Mesendoderm (in vitro differentiated cells): ENCODE measurements at regions not wholly inside any gene's neighbourhood (a gene's known extent, or its start where the extent isn't known, plus 50 kb on each side); places are given as distances from the start of the nearest gene placed in this dataset.
A peak's percentile ranks its signal among the peaks of the same experiment; 100 is the strongest.

Source experiments
- DNase-seq: peaks from one replicate; pipeline ENCODE4 v3.0.0; 2013
- H2AK5ac ChIP-seq: 2 replicates; pipeline ENCODE4 v1.6.1; 2013; ENCODE audit warnings: low read length, inconsistent platforms
- H2BK120ac ChIP-seq: 2 replicates; pipeline ENCODE4 v1.6.1; 2013; ENCODE audit warnings: low read depth, mild to moderate bottlenecking, low read length, moderate library complexity, mixed read lengths
- H2BK15ac ChIP-seq: replicated peaks from 2 replicates; pipeline ENCODE4 v1.6.1; 2013; ENCODE audit warnings: low read depth, mild to moderate bottlenecking, moderate library complexity
- H2BK5ac ChIP-seq: 2 replicates; pipeline ENCODE4 v1.6.1; 2013; ENCODE audit warnings: low read length, inconsistent platforms
- H3K18ac ChIP-seq: 2 replicates; pipeline ENCODE4 v1.6.1; 2013; ENCODE audit warnings: mild to moderate bottlenecking, low read length, mixed read lengths
- H3K23ac ChIP-seq: one replicate; pipeline ENCODE4 v1.6.1; 2013; ENCODE audit warnings: low read length
- H3K27ac ChIP-seq: 2 replicates; pipeline ENCODE4 v1.5.1; 2013; ENCODE audit warnings: low read depth, mild to moderate bottlenecking, inconsistent platforms, low read length, moderate library complexity
- H3K27me3 ChIP-seq: 2 replicates; pipeline ENCODE4 v1.6.1; 2013; ENCODE audit warnings: low read length, control low read depth, mild to moderate bottlenecking, inconsistent platforms; ENCODE audit not compliant: insufficient read depth, poor library complexity
- H3K36me3 ChIP-seq: 2 replicates; pipeline ENCODE4 v1.6.1; 2013; ENCODE audit warnings: low read length, inconsistent platforms; ENCODE audit not compliant: control insufficient read depth, insufficient read depth
- H3K4ac ChIP-seq: one replicate; pipeline ENCODE4 v1.6.1; 2013; ENCODE audit warnings: low read depth, mild to moderate bottlenecking, low read length, moderate library complexity
- H3K4me1 ChIP-seq: 2 replicates; pipeline ENCODE4 v1.6.1; 2013; ENCODE audit warnings: low read depth, low read length, inconsistent platforms; ENCODE audit not compliant: control insufficient read depth
- H3K4me2 ChIP-seq: 2 replicates; pipeline ENCODE4 v1.6.1; 2013; ENCODE audit warnings: low read length
- H3K4me3 ChIP-seq: 2 replicates; pipeline ENCODE4 v1.5.1; 2013; ENCODE audit warnings: mild to moderate bottlenecking, low read length
- H3K56ac ChIP-seq: one replicate; pipeline ENCODE4 v1.6.1; 2013; ENCODE audit warnings: low read length
- H3K79me1 ChIP-seq: 2 replicates; pipeline ENCODE4 v1.6.1; 2013; ENCODE audit warnings: low read length, inconsistent platforms
- H3K79me2 ChIP-seq: 2 replicates; pipeline ENCODE4 v1.6.1; 2013; ENCODE audit warnings: mild to moderate bottlenecking, low read length; ENCODE audit not compliant: control insufficient read depth, insufficient read depth
- H3K9ac ChIP-seq: 2 replicates; pipeline ENCODE4 v1.6.1; 2013; ENCODE audit warnings: low read length, inconsistent platforms
- H4K5ac ChIP-seq: one replicate; pipeline ENCODE4 v1.6.1; 2013; ENCODE audit warnings: low read length
- H4K8ac ChIP-seq: one replicate; pipeline ENCODE4 v1.6.1; 2013; ENCODE audit warnings: low read depth, mild to moderate bottlenecking, control low read depth, low read length, moderate library complexity
- WGBS: extraction: QIAGEN DNeasy Blood & Tissue Kit; methylation state at CpG from one replicate; pipeline ENCODE4 v1.1.7; 2013; ENCODE audit warnings: low lambda C conversion rate, missing lambda C conversion rate; ENCODE audit not compliant: insufficient coverage; ENCODE audit errors: extremely low coverage; 5-methylcytosine and 5-hydroxymethylcytosine counted together

DNA sequence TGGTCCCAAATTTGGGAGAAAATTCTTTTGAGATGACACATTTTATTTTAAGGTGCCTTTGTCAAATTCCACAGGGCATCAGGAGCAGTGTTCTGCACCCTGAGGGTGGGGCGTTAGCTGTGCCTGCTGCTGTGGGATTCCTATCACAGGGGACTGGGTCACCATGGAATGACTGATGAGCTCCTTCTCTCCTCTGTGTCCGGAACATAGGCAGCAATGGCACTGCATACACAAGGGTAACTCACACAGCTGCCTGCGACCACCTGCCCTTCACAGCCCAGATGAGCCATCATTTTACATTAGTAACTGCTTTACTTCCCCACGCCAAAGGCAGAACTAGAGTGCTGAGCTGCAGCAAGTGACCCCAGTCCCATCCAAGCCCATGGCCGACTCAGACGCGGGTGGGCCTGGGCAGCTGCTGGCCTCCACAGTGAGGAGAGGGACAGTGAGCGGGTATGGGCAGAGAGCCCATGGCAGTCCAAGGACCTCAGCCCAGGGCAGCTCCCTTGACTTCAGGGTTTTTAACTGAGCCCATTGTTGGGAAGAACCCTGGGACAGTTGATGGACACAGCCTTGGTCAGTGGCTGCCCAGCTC lies 93.7 kb downstream of the GADD45G start:
- Histone ChIP-seq H3K27ac (no peak overlapping the region), H3K4me3 (no peak overlapping the region), H2AK5ac (peak overlapping the region; percentile 85), H3K36me3 (no peaks in the 10 kb centered on the region), H3K4ac (no peak overlapping the region), H2BK120ac (no peak overlapping the region), H2BK15ac (no peak overlapping the region), H2BK5ac (peak overlapping the region; percentile 27), H4K8ac (no peak overlapping the region), H4K5ac (no peak overlapping the region), H3K4me2 (no peak overlapping the region), H3K4me1 (peaks cover 14% of the 10 kb centered on the region), H3K18ac (peak overlapping the region; percentile 5), H3K23ac (no peak overlapping the region), H3K79me2 (no peaks in the 10 kb centered on the region), H3K9ac (no peak overlapping the region), H3K27me3 (no peaks in the 10 kb centered on the region), H3K79me1 (no peaks in the 10 kb centered on the region), H3K56ac (no peak overlapping the region)
- WGBS = no CpG with 5 or more reads among the region's 8 CpGs
- no peak for DNase-seq

DNA sequence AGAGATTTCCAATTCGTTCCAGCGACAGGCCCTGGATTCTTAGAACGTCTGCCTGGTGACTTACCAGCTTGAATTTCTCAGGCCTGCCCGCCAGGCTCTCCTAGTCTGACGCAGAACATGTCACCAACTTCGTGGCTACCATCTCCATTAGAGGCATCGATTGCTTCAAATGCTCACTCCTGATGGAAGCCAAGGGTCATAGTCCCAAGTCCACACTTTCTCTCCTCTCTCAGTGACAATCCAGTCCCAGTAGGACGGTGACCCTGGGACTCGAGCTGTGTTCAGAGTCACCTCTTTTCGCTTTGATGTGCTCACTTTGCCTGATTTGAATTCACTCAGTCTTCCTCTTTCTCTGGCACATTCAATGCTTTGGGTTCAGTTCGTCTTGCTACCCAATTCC lies 94.8 kb downstream of the GADD45G start:
- WGBS = no CpG with 5 or more reads among the region's 11 CpGs
- Histone ChIP-seq H3K4me1 (peaks cover 14% of the 10 kb centered on the region), H3K27me3 (no peaks in the 10 kb centered on the region), H4K8ac (no peak overlapping the region), H3K23ac (no peak overlapping the region), H2BK15ac (no peak overlapping the region), H3K27ac (no peak overlapping the region), H4K5ac (no peak overlapping the region), H3K56ac (peak overlapping the region; percentile 18), H3K9ac (no peak overlapping the region), H3K79me1 (no peaks in the 10 kb centered on the region), H3K4ac (no peak overlapping the region), H2BK5ac (peak overlapping the region; percentile 54), H2AK5ac (peak overlapping the region; percentile 92), H2BK120ac (no peak overlapping the region), H3K18ac (no peak overlapping the region), H3K36me3 (no peaks in the 10 kb centered on the region), H3K4me2 (no peak overlapping the region), H3K4me3 (no peak overlapping the region), H3K79me2 (no peaks in the 10 kb centered on the region)
- no peak for DNase-seq

DNA sequence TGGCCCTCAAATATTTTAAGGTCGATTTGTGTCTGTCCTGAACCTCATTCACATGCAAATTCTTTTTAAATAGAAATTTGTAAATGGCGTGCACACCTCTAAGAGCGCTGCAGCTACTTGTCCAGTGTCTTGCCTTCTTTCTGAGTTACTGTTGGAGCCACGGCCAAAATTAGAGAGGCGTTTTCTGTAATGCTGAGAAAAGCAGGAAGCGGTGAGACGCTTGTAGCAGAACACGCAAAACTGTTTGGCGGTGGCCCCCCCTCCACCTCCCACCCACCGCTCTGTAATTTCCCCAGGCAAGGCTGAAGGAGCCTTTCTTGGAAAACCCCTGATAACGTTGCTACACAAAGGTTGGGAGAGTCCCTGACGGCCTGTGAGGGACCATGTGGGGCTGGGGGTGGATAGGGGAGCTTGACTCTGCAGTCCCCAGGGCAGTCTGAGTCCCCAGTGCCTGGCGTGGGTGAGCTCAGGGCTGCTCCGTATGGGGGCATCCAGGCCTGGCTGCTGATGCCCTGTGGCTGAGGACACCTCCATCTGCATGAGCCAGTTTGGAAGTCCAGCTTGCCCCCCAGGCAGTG lies 96.5 kb downstream of the GADD45G start:
- H2BK5ac ChIP-seq = peak overlapping the region; percentile 85
- no peak overlapping the region for H3K4me2 ChIP-seq
- no peaks in the 10 kb centered on the region for H3K79me1 ChIP-seq
- H2AK5ac ChIP-seq = peak overlapping the region; percentile 88
- peak overlapping the region; percentile 77 for H3K56ac ChIP-seq
- H2BK15ac ChIP-seq = no peak overlapping the region
- DNase-seq = peak; percentile 49
- no peak overlapping the region for H3K4me3 ChIP-seq
- H2BK120ac ChIP-seq = no peak overlapping the region
- no peak overlapping the region for H4K8ac ChIP-seq
- peak overlapping the region; percentile 37 for H3K4ac ChIP-seq
- H3K36me3 ChIP-seq = no peaks in the 10 kb centered on the region
- no CpG with 5 or more reads among the region's 14 CpGs for WGBS
- H4K5ac ChIP-seq = no peak overlapping the region
- H3K9ac ChIP-seq = peak overlapping the region; percentile 20
- H3K27ac ChIP-seq = peak overlapping the region; percentile 43
- H3K79me2 ChIP-seq = no peaks in the 10 kb centered on the region
- peak overlapping the region; percentile 56 for H3K23ac ChIP-seq
- no peaks in the 10 kb centered on the region for H3K27me3 ChIP-seq
- peaks cover 16% of the 10 kb centered on the region for H3K4me1 ChIP-seq
- peak overlapping the region; percentile 2 for H3K18ac ChIP-seq

DNA sequence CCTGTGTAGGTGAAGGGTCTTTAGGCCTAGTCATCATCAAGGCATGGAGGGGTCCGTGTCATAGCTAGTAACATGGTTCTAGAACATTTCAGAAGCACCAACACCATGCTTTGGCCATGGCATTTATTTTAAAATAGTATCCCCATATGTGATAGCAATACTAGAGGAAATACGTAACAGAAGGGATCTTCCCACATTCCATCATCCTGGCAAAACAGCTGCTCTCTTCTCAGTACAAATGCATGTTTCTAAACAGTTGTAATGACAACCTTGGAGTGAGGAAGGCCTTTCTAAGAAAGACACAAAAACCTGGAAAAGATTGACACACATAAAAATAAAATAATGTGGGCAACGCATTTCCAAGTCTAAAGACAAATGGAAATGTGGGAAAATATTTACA lies 97.6 kb downstream of the GADD45G start:
- H4K5ac ChIP-seq = no peak overlapping the region
- H3K27ac ChIP-seq = no peak overlapping the region
- no peak overlapping the region for H4K8ac ChIP-seq
- no peak for DNase-seq
- H2AK5ac ChIP-seq = no peak overlapping the region
- H3K36me3 ChIP-seq = no peaks in the 10 kb centered on the region
- H3K56ac ChIP-seq = no peak overlapping the region
- no CpG with 5 or more reads among the region's 3 CpGs for WGBS
- H3K27me3 ChIP-seq = no peaks in the 10 kb centered on the region
- H3K4me2 ChIP-seq = no peak overlapping the region
- H3K79me1 ChIP-seq = no peaks in the 10 kb centered on the region
- H2BK15ac ChIP-seq = no peak overlapping the region
- H2BK120ac ChIP-seq = no peak overlapping the region
- H3K4me1 ChIP-seq = peaks cover 23% of the 10 kb centered on the region
- no peak overlapping the region for H3K4ac ChIP-seq
- no peaks in the 10 kb centered on the region for H3K79me2 ChIP-seq
- no peak overlapping the region for H2BK5ac ChIP-seq
- H3K18ac ChIP-seq = no peak overlapping the region
- H3K4me3 ChIP-seq = no peak overlapping the region
- no peak overlapping the region for H3K23ac ChIP-seq
- no peak overlapping the region for H3K9ac ChIP-seq

DNA sequence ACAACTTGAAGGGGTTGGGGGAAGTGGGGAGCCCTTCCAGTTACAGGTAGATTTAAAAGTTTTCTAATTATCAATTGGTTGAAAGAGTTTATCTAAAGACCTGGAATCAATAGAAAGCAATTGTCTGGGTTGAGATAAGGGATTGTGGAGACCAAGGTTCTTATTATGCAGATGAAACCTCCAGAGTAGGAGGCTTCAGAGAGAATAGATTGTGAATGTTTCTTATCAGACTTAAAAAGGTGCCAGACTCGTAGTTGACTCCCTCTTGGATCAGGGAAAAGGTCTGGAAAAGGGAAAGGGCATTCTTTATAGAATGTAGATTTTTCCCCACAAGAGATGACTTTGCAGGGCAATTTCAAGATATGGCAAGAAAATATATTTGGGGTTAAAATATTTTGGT lies 100.8 kb downstream of the GADD45G start:
- H3K27me3 ChIP-seq = no peaks in the 10 kb centered on the region
- H2BK5ac ChIP-seq = peak overlapping the region; percentile 89
- no peak overlapping the region for H3K23ac ChIP-seq
- no peaks in the 10 kb centered on the region for H3K36me3 ChIP-seq
- WGBS = no CpG with 5 or more reads among the region's 1 CpG
- no peak overlapping the region for H2BK120ac ChIP-seq
- no peak overlapping the region for H3K4ac ChIP-seq
- no peak overlapping the region for H2BK15ac ChIP-seq
- DNase-seq = peak; percentile 93
- no peak overlapping the region for H4K5ac ChIP-seq
- no peak overlapping the region for H3K18ac ChIP-seq
- peak overlapping the region; percentile 18 for H3K56ac ChIP-seq
- no peak overlapping the region for H3K4me3 ChIP-seq
- no peaks in the 10 kb centered on the region for H3K79me1 ChIP-seq
- H3K4me1 ChIP-seq = peaks cover 23% of the 10 kb centered on the region
- no peaks in the 10 kb centered on the region for H3K79me2 ChIP-seq
- no peak overlapping the region for H4K8ac ChIP-seq
- H3K27ac ChIP-seq = peak overlapping the region; percentile 8
- no peak overlapping the region for H2AK5ac ChIP-seq
- no peak overlapping the region for H3K9ac ChIP-seq
- H3K4me2 ChIP-seq = no peak overlapping the region

DNA sequence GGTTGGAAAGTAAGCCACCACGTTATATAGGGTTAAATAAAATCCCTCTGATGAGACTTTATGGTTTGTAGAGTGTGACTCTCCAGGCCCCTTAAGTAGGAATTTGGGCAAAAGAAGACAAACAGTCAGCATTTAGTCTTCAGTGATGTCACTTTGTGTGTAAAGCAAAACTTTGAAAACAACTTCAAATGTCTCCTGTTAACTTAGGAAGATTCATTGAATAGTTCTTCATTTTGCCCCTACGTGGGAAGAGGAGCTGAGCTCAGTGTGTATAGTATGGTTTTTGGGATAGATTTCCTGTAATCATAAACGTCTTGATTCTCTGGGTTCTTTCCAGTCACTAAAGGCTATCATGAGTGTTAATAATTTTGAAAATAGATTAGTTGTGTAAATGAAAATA lies 101.3 kb downstream of the GADD45G start:
- Histone ChIP-seq H2BK5ac (peak overlapping the region; percentile 59), H2BK15ac (no peak overlapping the region), H4K8ac (no peak overlapping the region), H3K9ac (no peak overlapping the region), H3K4me1 (peaks cover 23% of the 10 kb centered on the region), H2BK120ac (no peak overlapping the region), H4K5ac (no peak overlapping the region), H3K4me2 (no peak overlapping the region), H3K36me3 (no peaks in the 10 kb centered on the region), H3K27ac (peak overlapping the region; percentile 8), H3K27me3 (no peaks in the 10 kb centered on the region), H3K56ac (no peak overlapping the region), H3K4ac (no peak overlapping the region), H3K4me3 (no peak overlapping the region), H3K79me2 (no peaks in the 10 kb centered on the region), H3K18ac (no peak overlapping the region), H2AK5ac (no peak overlapping the region), H3K23ac (no peak overlapping the region), H3K79me1 (no peaks in the 10 kb centered on the region)
- no CpG with 5 or more reads among the region's 3 CpGs for WGBS
- DNase-seq = peak; percentile 29
